BLaER1 treated with 17β-estradiol and CSF1 and Interleukin-3, amounts not matched to agents 10 nM and 100 nM (cell line): ENCODE measurements at regions not wholly inside any gene's neighbourhood (a gene's known extent, or its start where the extent isn't known, plus 50 kb on each side); places are given as distances from the start of the nearest gene placed in this dataset.

Experiments used
- H3K27ac ChIP-seq, 11 experiments: shearing (Covaris generic); formaldehyde crosslinking; 2 replicates each; pipeline ENCODE4 v1.8.1; 2022
- H3K27me3 ChIP-seq, 11 experiments: shearing (Covaris generic); formaldehyde crosslinking; 2 replicates each; pipeline ENCODE4 v1.8.1; 2022
- H3K36me3 ChIP-seq, 11 experiments: shearing (Covaris generic); formaldehyde crosslinking; 2 replicates each; pipeline ENCODE4 v1.8.1; 2022
- H3K4me1 ChIP-seq, 10 experiments: shearing (Covaris generic); formaldehyde crosslinking; 2 replicates each; pipeline ENCODE4 v1.8.1; 2022
- H3K4me2 ChIP-seq, 11 experiments: shearing (Covaris generic); formaldehyde crosslinking; 2 replicates each; pipeline ENCODE4 v1.8.1; 2022
- H3K4me3 ChIP-seq, 10 experiments: shearing (Covaris generic); formaldehyde crosslinking; 2 replicates each; pipeline ENCODE4 v1.8.1; 2022
- H3K9ac ChIP-seq, 11 experiments: shearing (Covaris generic); formaldehyde crosslinking; 2 replicates each; pipeline ENCODE4 v1.8.1; 2022
- H3K9me3 ChIP-seq, 11 experiments: shearing (Covaris generic); formaldehyde crosslinking; replicated peaks in 1 of 11; 2 replicates each; pipeline ENCODE4 v1.8.1; 2022
- H4K20me1 ChIP-seq, 11 experiments: shearing (Covaris generic); formaldehyde crosslinking; 2 replicates each; pipeline ENCODE4 v1.8.1; 2022
- Cebpa-rat ChIP-seq, 11 experiments: shearing (Covaris generic); IDR thresholded peaks; 2 replicates each; pipeline ENCODE4 v1.8.1; 2022

- H3K36me3 ChIP-seq = peaks cover 35 to 97% (median 80%) of the 10 kb centered on the region in 11 experiments
- peak overlapping the region in 4 of 11 experiments; percentile 7 to 40 (median 14); a peak in 5 of 22 replicates for H3K9ac ChIP-seq
- no peaks in the 10 kb centered on the region for H3K27me3 ChIP-seq
- no peaks in the 10 kb centered on the region for H3K9me3 ChIP-seq
- peak overlapping the region in 7 of 11 experiments; percentile 8 to 99 (median 96); a peak in 12 of 22 replicates for H3K27ac ChIP-seq
- H3K4me3 ChIP-seq = no peak overlapping the region
- peaks cover 57 to 100% (median 94%) of the 10 kb centered on the region in 10 experiments for H3K4me1 ChIP-seq
- H4K20me1 ChIP-seq = peaks cover 0 to 55% (median 0%) of the 10 kb centered on the region in 11 experiments; a peak in 6 of 22 replicates
- peak overlapping the region in 7 of 11 experiments; percentile 2 to 98 (median 87); a peak in 12 of 22 replicates for H3K4me2 ChIP-seq
- TF ChIP-seq Cebpa-rat (IDR thresholded peaks at IDR 0.05) = no peak
Observed at GRCh38 chr14:95460647-95461478, 55.6 kb downstream of the SYNE3 start.

- Histone ChIP-seq H3K4me1 (peaks cover 38 to 100% (median 94%) of the 10 kb centered on the region in 10 experiments), H4K20me1 (peaks cover 0 to 42% (median 0%) of the 10 kb centered on the region in 11 experiments; a peak in 6 of 22 replicates), H3K27me3 (no peaks in the 10 kb centered on the region), H3K9ac (no peak overlapping the region), H3K4me3 (no peak overlapping the region), H3K4me2 (peak overlapping the region in 10 of 11 experiments; percentile 35 to 98 (median 62); a peak in 20 of 22 replicates), H3K36me3 (peaks cover 45 to 99% (median 85%) of the 10 kb centered on the region in 11 experiments), H3K9me3 (no peaks in the 10 kb centered on the region), H3K27ac (peak overlapping the region in 5 of 11 experiments; percentile 53 to 99 (median 72); a peak in 9 of 22 replicates)
- TF ChIP-seq Cebpa-rat (IDR thresholded peaks at IDR 0.05) = no peak
Observed at GRCh38 chr14:95458906-95459305, 57.5 kb downstream of the SYNE3 start.

GRCh38 chr14:95458459-95458858 is 58.0 kb downstream of the SYNE3 start:
- Histone ChIP-seq H3K4me2 (peak overlapping the region; percentile 8 to 98 (median 58); a peak in 21 of 22 replicates), H3K27ac (peak overlapping the region in 8 of 11 experiments; percentile 15 to 77 (median 67); a peak in 15 of 22 replicates), H3K9me3 (no peaks in the 10 kb centered on the region), H3K36me3 (peaks cover 49 to 99% (median 90%) of the 10 kb centered on the region in 11 experiments), H3K4me3 (no peak overlapping the region), H3K4me1 (peaks cover 33 to 100% (median 93%) of the 10 kb centered on the region in 10 experiments), H4K20me1 (peaks cover 0 to 42% (median 0%) of the 10 kb centered on the region in 11 experiments; a peak in 6 of 22 replicates), H3K9ac (peak overlapping the region in 2 of 11 experiments; percentile 21 to 54; a peak in 1 of 22 replicates), H3K27me3 (no peaks in the 10 kb centered on the region)
- no peak for TF ChIP-seq Cebpa-rat (IDR thresholded peaks at IDR 0.05)

- TF ChIP-seq Cebpa-rat (IDR thresholded peaks at IDR 0.05) = no peak
- Histone ChIP-seq H3K36me3 (peaks cover 58 to 99% (median 96%) of the 10 kb centered on the region in 11 experiments), H3K27me3 (no peaks in the 10 kb centered on the region), H3K27ac (peak overlapping the region in 7 of 11 experiments; percentile 30 to 69 (median 56); a peak in 13 of 22 replicates), H3K4me1 (peaks cover 22 to 99% (median 87%) of the 10 kb centered on the region in 10 experiments), H3K4me3 (no peak overlapping the region), H3K4me2 (peak overlapping the region in 7 of 11 experiments; percentile 16 to 60 (median 43); a peak in 13 of 22 replicates), H3K9me3 (no peaks in the 10 kb centered on the region), H3K9ac (peak overlapping the region in 2 of 11 experiments; percentile 21 to 52; a peak in 3 of 22 replicates), H4K20me1 (peaks cover 0 to 39% (median 0%) of the 10 kb centered on the region in 11 experiments; a peak in 4 of 22 replicates)
Observed at GRCh38 chr14:95456281-95456680, 60.2 kb downstream of the SYNE3 start.

- H3K9me3 ChIP-seq = no peaks in the 10 kb centered on the region
- peaks cover 62 to 99% (median 96%) of the 10 kb centered on the region in 11 experiments for H3K36me3 ChIP-seq
Observed at GRCh38 chr14:95455246-95455645, 61.2 kb downstream of the SYNE3 start.

GRCh38 chr14:95453713-95453980 is 62.8 kb downstream of the SYNE3 start:
- no peaks in the 10 kb centered on the region for H3K27me3 ChIP-seq
- peaks cover 78 to 99% (median 96%) of the 10 kb centered on the region in 11 experiments for H3K36me3 ChIP-seq
- peak overlapping the region in 2 of 11 experiments; percentile 21 to 27; a peak in 2 of 22 replicates for H3K9ac ChIP-seq
- H3K4me3 ChIP-seq = no peak overlapping the region
- H3K9me3 ChIP-seq = no peaks in the 10 kb centered on the region
- TF ChIP-seq Cebpa-rat (IDR thresholded peaks at IDR 0.05) = no peak
- H3K27ac ChIP-seq = peak overlapping the region in 4 of 11 experiments; percentile 15 to 59 (median 44); a peak in 7 of 22 replicates
- H4K20me1 ChIP-seq = peaks cover 0 to 30% (median 0%) of the 10 kb centered on the region in 11 experiments; a peak in 4 of 22 replicates
- H3K4me1 ChIP-seq = peaks cover 15 to 99% (median 75%) of the 10 kb centered on the region in 10 experiments
- peak overlapping the region in 7 of 11 experiments; percentile 1 to 60 (median 22); a peak in 11 of 22 replicates for H3K4me2 ChIP-seq

More at GRCh38 chr14:95455246-95455645, 61.2 kb downstream of the SYNE3 start:
- Histone ChIP-seq H3K27ac (peak overlapping the region in 7 of 11 experiments; percentile 2 to 59 (median 23); a peak in 12 of 22 replicates), H3K27me3 (no peaks in the 10 kb centered on the region), H3K4me3 (no peak overlapping the region), H4K20me1 (peaks cover 0 to 30% (median 0%) of the 10 kb centered on the region in 11 experiments; a peak in 4 of 22 replicates), H3K4me1 (peaks cover 22 to 99% (median 78%) of the 10 kb centered on the region in 10 experiments), H3K4me2 (peak overlapping the region in 7 of 11 experiments; percentile 2 to 60 (median 17); a peak in 5 of 22 replicates), H3K9ac (peak overlapping the region in 2 of 11 experiments; percentile 27 to 36; a peak in 2 of 22 replicates)
- TF ChIP-seq Cebpa-rat (IDR thresholded peaks at IDR 0.05) = no peak

GRCh38 chr14:95452893-95453712 is 63.3 kb downstream of the SYNE3 start:
- Histone ChIP-seq H3K4me2 (peak overlapping the region in 7 of 11 experiments; percentile 1 to 60 (median 22); a peak in 11 of 22 replicates), H3K9ac (peak overlapping the region in 3 of 11 experiments; percentile 12 to 27 (median 21); a peak in 2 of 22 replicates), H3K27me3 (no peaks in the 10 kb centered on the region), H3K36me3 (peaks cover 84 to 99% (median 96%) of the 10 kb centered on the region in 11 experiments), H3K4me1 (peaks cover 10 to 99% (median 75%) of the 10 kb centered on the region in 10 experiments), H3K4me3 (no peak overlapping the region), H3K27ac (peak overlapping the region in 5 of 11 experiments; percentile 15 to 59 (median 40); a peak in 8 of 22 replicates), H4K20me1 (peaks cover 0 to 26% (median 0%) of the 10 kb centered on the region in 11 experiments; a peak in 4 of 22 replicates), H3K9me3 (no peaks in the 10 kb centered on the region)
- no peak for TF ChIP-seq Cebpa-rat (IDR thresholded peaks at IDR 0.05)
